HUES48 (cell line): ENCODE measurements at regions not wholly inside any gene's neighbourhood (a gene's known extent, or its start where the extent isn't known, plus 50 kb on each side); places are given as distances from the start of the nearest gene placed in this dataset.
A peak's percentile ranks its signal among the peaks of the same experiment; 100 is the strongest.

Experiments used
- H3K27ac ChIP-seq: one replicate; pipeline ENCODE4 v1.7.0; 2013; ENCODE audit warnings: low read depth, low read length, inconsistent platforms
- H3K27me3 ChIP-seq: 2 replicates; pipeline ENCODE4 v1.6.1; 2013; ENCODE audit warnings: mild to moderate bottlenecking, low read length; ENCODE audit not compliant: control insufficient read depth, insufficient read depth
- H3K36me3 ChIP-seq: 2 replicates; pipeline ENCODE4 v1.6.1; 2013; ENCODE audit warnings: low read length; ENCODE audit not compliant: control insufficient read depth, insufficient read depth
- H3K4me1 ChIP-seq: 2 replicates; pipeline ENCODE4 v1.6.1; 2013; ENCODE audit warnings: mild to moderate bottlenecking, low read length; ENCODE audit not compliant: control insufficient read depth, insufficient read depth
- H3K4me3 ChIP-seq: 2 replicates; pipeline ENCODE4 v1.5.1; 2013; ENCODE audit warnings: mild to moderate bottlenecking, low read depth, low read length
- H3K9ac ChIP-seq: 2 replicates; pipeline ENCODE4 v1.6.1; 2013; ENCODE audit warnings: mild to moderate bottlenecking, low read depth, low read length, moderate library complexity
- H3K9me3 ChIP-seq: 2 replicates; pipeline ENCODE4 v1.6.1; 2013; ENCODE audit warnings: low read length; ENCODE audit not compliant: control insufficient read depth, insufficient read depth

DNA sequence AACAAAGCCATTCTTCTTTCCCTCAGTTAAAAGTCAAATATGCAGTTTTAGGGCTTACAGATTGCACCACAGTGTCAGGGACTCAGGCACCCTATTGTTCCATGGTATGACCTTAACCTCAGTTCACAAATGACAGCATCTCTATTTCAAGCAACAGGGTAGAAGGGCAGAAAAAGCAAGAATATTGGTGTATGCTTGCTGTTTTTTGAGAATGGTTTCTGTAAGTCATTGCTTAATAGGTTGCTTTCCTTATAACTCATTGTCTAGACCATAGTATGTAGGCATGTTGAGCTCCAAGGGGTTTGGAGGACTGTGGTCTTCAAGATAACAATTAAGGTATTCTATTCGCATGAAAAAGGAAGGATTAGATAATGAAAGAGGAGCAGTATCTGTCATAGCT, 183.5 kb upstream of the EDIL3 start:
- no peaks in the 10 kb centered on the region for H3K36me3 ChIP-seq
- H3K4me3 ChIP-seq: no peak overlapping the region; the same call in 1 of the 2 replicates
- H3K9me3 ChIP-seq: no peaks in the 10 kb centered on the region
- peak overlapping the region; percentile 42 for H3K27ac ChIP-seq
- H3K4me1 ChIP-seq: peaks cover 52% of the 10 kb centered on the region
- no peaks in the 10 kb centered on the region for H3K27me3 ChIP-seq
- H3K9ac ChIP-seq: no peak overlapping the region

DNA sequence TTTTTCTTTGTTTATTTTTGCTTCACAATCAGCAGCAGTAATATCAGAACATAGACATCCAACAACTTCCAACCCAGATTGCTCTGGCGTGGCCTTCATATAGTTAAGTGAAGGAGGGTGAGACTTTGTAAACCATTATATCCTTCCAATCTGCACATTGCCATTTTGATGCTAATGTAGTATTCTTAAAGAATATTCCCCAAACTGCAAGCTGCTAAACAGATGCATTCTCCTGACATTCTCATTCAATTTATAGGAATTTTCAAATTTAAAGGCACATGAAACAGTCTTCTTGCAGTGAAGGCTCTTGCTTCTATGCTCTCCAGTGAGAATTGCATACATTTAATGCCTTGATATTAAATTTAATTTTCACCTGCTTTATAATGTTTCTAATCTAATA, 181.2 kb upstream of the EDIL3 start:
- H3K27ac ChIP-seq: peak overlapping the region; percentile 59
- 0 out of 2 replicates have a peak overlapping the region, but pooled peaks have one; percentile 5 for H3K4me3 ChIP-seq
- H3K36me3 ChIP-seq: no peaks in the 10 kb centered on the region
- no peaks in the 10 kb centered on the region for H3K27me3 ChIP-seq
- H3K9me3 ChIP-seq: no peaks in the 10 kb centered on the region
- peaks cover 52% of the 10 kb centered on the region for H3K4me1 ChIP-seq
- H3K9ac ChIP-seq: no peak overlapping the region

DNA sequence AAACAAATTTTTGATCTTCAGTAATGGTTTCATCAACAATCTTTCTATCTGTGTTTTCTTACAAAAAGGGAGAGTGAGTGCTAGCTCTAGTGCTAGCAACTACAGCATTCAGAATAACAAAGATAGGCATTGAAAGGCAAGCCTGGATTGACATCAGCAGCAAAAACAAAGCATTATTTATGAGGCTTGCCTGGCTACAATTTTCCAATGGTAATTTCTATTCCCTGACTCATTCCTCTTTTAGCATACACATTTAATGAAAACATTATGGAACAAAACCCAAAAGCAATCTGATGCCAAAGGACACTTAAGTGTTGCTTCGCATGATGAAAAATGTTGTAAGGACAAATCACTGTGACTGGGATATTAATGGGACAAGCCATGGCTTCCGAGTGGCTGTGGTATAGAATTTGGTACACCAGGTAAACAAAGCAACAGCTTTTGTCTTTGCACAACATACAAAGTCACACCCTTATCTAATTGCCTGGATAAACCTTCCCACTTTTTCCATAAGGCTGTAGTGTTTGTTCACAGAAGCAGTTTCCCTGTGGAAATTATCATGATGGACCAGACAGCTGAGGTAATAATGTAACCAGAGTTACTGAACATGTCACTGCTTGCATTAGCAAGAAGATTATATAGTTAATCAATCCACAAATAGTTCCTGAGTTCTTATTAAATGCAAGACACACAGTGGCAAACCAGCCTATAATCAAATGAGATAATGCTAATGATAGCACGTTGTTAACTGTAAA, 179.8 kb upstream of the EDIL3 start:
- Histone ChIP-seq H3K9me3 (no peaks in the 10 kb centered on the region), H3K27me3 (no peaks in the 10 kb centered on the region), H3K27ac (peak overlapping the region; percentile 62)

DNA sequence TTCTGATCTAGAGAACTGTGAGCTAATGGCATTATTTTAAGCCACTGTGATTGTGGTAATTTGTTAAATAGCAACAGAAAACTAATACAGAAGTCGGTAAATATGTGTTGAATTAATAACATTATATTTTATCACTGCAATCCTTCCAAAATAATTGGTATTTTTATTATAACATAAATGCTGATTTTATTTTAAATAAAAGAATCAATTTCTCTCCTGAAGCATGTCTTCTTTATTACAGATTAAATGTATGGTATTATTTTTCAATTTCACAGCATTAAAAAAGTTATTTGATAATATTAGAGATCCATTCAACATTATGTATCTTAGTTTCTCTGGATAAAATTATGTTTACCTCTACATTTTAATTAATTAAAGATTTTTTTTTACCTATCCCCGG, 165.5 kb upstream of the EDIL3 start:
- Histone ChIP-seq H3K4me1 (peaks cover 6% of the 10 kb centered on the region; the same call in 1 of the 2 replicates), H3K9ac (no peak overlapping the region), H3K27ac (no peak overlapping the region)

More for the DNA sequence above, 179.8 kb upstream of the EDIL3 start:
- Histone ChIP-seq H3K4me3 (no peak overlapping the region), H3K36me3 (no peaks in the 10 kb centered on the region), H3K4me1 (peaks cover 52% of the 10 kb centered on the region), H3K9ac (no peak overlapping the region)

DNA sequence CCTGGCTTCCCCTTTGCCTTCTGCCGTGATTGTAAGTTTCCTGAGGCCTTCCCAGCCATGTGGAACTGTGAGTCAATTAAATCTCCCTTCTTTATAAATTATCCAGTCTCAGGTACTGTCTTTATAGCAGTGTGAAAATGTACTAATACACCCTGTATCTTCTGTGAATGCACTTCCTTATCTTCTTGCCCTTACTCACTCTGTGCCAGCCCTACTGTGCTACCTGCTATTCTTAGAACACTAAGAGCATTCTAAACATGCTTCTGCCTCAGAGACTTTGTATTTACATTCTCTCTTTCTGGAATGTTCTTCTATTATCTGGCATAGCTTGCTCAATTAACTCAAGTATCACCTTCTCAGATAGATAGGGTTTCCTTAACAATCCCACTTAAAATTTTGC, 164.4 kb upstream of the EDIL3 start:
- Histone ChIP-seq H3K27ac (no peak overlapping the region), H3K4me3 (no peak overlapping the region), H3K9me3 (no peaks in the 10 kb centered on the region), H3K36me3 (no peaks in the 10 kb centered on the region), H3K9ac (no peak overlapping the region), H3K4me1 (peaks cover 6% of the 10 kb centered on the region; the same call in 1 of the 2 replicates), H3K27me3 (no peaks in the 10 kb centered on the region)

More for the DNA sequence above, 165.5 kb upstream of the EDIL3 start:
- Histone ChIP-seq H3K9me3 (no peaks in the 10 kb centered on the region), H3K4me3 (no peak overlapping the region), H3K36me3 (no peaks in the 10 kb centered on the region), H3K27me3 (no peaks in the 10 kb centered on the region)

DNA sequence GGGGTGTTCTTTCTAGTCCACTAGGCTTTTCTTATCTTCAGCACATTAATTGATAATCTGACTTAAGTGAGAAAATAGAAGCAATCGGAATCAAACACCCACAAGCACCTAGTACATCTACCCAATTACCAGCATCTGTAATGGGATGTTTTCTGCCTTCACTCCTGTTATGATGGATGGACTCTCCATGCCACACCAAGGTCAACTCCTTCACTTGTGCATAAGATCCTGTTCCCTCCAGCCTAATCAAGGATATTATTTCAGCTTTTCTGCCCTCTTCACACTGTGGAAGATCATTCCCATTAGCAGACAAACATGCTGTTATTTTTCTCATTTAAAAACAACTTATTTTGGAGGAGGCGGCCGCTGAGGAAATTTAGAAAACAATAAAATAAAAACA, 162.0 kb upstream of the EDIL3 start:
- Histone ChIP-seq H3K36me3 (no peaks in the 10 kb centered on the region), H3K9ac (no peak overlapping the region), H3K4me1 (no peaks in the 10 kb centered on the region)

DNA sequence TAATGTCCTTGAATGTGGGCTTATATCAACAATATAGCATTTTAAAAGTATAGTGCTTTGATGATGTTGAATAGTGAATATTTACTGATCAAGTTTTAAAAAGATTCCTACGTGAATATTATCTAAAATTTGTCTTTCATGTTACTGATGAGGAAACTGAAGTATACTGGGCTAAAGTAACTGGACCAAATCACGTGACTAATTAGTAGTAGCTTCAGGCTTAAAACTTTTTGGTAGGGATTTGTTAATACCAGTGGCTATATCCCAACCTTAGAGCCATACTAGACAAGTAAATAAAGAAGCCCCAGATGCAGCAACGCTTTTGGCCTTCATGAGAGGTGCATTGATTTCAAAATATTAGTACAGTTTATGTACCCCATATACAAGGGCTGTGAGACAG, 152.1 kb upstream of the EDIL3 start:
- Histone ChIP-seq H3K4me3 (no peak overlapping the region), H3K27me3 (no peaks in the 10 kb centered on the region), H3K9me3 (peaks cover 10% of the 10 kb centered on the region), H3K9ac (no peak overlapping the region), H3K27ac (no peak overlapping the region), H3K4me1 (peaks cover 12% of the 10 kb centered on the region), H3K36me3 (no peaks in the 10 kb centered on the region)

More for the DNA sequence above, 162.0 kb upstream of the EDIL3 start:
- Histone ChIP-seq H3K9me3 (no peaks in the 10 kb centered on the region), H3K27ac (no peak overlapping the region), H3K4me3 (no peak overlapping the region), H3K27me3 (no peaks in the 10 kb centered on the region)

DNA sequence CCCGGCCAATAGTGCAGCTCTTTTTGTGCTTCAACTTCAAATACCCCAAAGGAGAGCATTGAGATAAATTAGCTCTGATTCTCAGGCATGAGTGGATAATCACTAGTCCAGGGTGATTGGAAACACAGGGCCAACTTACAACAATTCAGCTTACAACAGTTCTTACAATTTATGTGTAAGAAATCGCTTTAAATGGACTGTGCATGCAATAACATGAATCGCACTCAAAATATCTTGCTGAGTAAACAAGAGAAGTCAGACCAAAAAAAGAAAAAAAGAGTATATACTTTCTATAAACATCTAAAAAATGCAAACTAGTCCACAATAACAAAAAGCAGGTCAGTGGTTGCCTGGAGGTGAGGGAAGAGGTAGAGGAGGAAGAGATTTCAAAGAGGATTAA, 150.6 kb upstream of the EDIL3 start:
- Histone ChIP-seq H3K4me1 (peaks cover 12% of the 10 kb centered on the region), H3K27ac (no peak overlapping the region), H3K9ac (no peak overlapping the region), H3K4me3 (no peak overlapping the region), H3K9me3 (peaks cover 3% of the 10 kb centered on the region), H3K36me3 (no peaks in the 10 kb centered on the region), H3K27me3 (no peaks in the 10 kb centered on the region)

DNA sequence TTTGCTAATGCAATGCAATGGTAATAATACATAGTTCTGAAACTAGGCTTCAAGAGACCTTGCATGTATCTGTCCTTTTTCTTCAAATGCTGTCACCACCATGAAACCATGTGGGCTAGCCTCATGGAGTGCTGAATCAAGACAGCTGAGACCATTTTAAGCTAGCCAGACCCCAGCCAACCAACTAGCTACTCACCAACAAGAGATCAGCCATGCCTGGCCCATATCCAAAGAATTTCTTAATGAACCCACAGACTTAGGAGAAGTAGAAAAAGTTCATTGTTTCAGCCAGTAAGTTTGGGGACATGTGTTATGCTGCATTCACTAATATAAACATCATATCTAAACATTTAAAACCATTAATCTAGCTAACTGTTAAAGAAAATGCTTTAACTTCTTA, 139.8 kb upstream of the EDIL3 start:
- Histone ChIP-seq H3K27ac (no peak overlapping the region), H3K4me1 (no peaks in the 10 kb centered on the region), H3K4me3 (no peak overlapping the region), H3K9ac (no peak overlapping the region), H3K27me3 (no peaks in the 10 kb centered on the region), H3K9me3 (no peaks in the 10 kb centered on the region), H3K36me3 (no peaks in the 10 kb centered on the region)

DNA sequence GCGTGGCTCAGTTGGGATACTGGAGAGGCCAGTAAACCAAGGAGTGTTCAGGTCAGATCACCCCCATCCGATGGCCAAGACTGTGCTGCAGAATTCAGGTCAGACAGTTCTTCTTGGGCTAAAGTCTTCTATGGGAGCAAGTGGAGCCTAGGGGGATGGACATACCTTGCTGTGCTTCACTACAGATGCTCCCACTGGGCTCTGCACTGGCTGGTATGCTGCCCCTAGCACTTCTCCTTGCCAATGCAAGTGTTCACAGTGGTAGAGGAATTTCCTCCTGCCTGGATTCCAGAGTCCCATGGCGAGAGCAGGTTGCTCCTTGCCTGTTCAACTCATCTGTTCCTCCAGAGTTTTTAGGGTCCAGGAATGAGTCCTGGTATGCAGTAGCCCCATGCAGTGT, 134.2 kb upstream of the EDIL3 start:
- Histone ChIP-seq H3K9ac (no peak overlapping the region), H3K9me3 (no peaks in the 10 kb centered on the region), H3K27ac (no peak overlapping the region)

DNA sequence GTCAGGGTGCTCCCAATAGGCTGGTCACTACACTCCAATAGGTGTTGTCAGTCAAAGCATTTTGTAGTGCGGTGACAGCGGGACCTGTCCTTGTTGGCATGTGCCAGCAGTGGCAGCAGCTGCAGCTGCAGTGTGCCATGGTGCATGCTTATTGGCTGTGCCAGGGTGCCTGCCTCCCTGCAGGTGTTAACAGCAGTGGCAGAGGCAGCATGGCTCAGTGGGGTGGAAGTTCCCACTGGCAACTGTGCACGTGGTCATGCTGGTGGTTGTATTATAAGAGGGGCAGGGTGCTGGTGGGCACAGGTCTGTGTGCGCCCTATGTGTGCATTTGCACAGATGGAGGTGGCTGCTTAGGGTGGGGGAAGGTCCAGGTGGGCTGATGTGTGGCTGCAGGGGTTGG, 133.7 kb upstream of the EDIL3 start:
- Histone ChIP-seq H3K27ac (no peak overlapping the region), H3K9me3 (no peaks in the 10 kb centered on the region), H3K4me1 (no peaks in the 10 kb centered on the region), H3K27me3 (no peaks in the 10 kb centered on the region), H3K9ac (no peak overlapping the region), H3K36me3 (no peaks in the 10 kb centered on the region), H3K4me3 (no peak overlapping the region)

More for the DNA sequence above, 134.2 kb upstream of the EDIL3 start:
- H3K36me3 ChIP-seq: no peaks in the 10 kb centered on the region
- H3K4me1 ChIP-seq: no peaks in the 10 kb centered on the region
- no peak overlapping the region for H3K4me3 ChIP-seq
- no peaks in the 10 kb centered on the region for H3K27me3 ChIP-seq
